SJSA1 (cell line): ENCODE measurements at regions not wholly inside any gene's neighbourhood (a gene's known extent, or its start where the extent isn't known, plus 50 kb on each side); places are given as distances from the start of the nearest gene placed in this dataset.
A peak's percentile ranks its signal among the peaks of the same experiment; 100 is the strongest.
"Not testable (repeated sequence)": the region's sequence is repeated elsewhere in the genome, so short reads cannot be mapped to it uniquely, and the experiment has no call there.

Experiments used
- DNase-seq, 2 experiments: peaks; one replicate each; pipeline ENCODE4 v3.0.0-alpha.2; 2015 to 2020; ENCODE audit warnings: low spot score in 2 of 2, low read depth in 1 of 2
- H3K27ac ChIP-seq: fragments of 250-450 bp; sonication (Bioruptor Pico); 2 replicates; pipeline ENCODE4 v1.5.1; 2020; ENCODE audit warnings: mild to moderate bottlenecking, moderate library complexity
- H3K27me3 ChIP-seq: fragments of 250-450 bp; sonication (Bioruptor Pico); replicated peaks from 2 replicates; pipeline ENCODE4 v1.5.1; 2020; ENCODE audit warnings: mild to moderate bottlenecking, moderate library complexity
- H3K36me3 ChIP-seq: fragments of 250-450 bp; sonication (Bioruptor Pico); 2 replicates; pipeline ENCODE4 v1.5.1; 2020; ENCODE audit warnings: mild to moderate bottlenecking
- H3K4me1 ChIP-seq: fragments of 250-450 bp; sonication (Bioruptor Pico); replicated peaks from 2 replicates; pipeline ENCODE4 v1.6.1; 2021; ENCODE audit warnings: mild to moderate bottlenecking
- H3K4me3 ChIP-seq: fragments of 250-450 bp; sonication (Bioruptor Pico); 2 replicates; pipeline ENCODE4 v1.5.1; 2020; ENCODE audit warnings: mild to moderate bottlenecking
- H3K9me3 ChIP-seq: fragments of 250-450 bp; sonication (Bioruptor Pico); replicated peaks from 2 replicates; pipeline ENCODE4 v1.5.1; 2020; ENCODE audit warnings: mild to moderate bottlenecking

DNA sequence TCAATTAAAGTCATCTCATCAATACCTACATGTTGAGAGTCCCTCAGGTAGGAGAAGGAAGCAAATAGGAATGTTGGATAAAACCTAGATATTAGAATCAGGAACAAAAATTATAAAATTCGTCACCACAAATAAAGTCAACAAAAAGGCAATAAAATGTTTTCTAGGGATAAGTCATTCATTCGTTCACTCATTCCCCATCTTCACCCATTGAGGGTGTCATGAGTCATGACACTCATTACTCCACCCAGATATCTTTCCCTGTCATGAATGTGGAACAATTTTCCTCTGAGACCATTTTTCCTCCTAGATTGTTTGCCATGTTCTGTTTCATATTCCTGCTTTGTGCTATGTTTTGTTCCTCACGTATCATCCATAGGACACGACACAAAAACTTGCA is 50.9 kb upstream of the OLIG3 start:
- Histone ChIP-seq H3K27me3 (no peaks in the 10 kb centered on the region; the same call in 1 of the 2 replicates), H3K9me3 (no peaks in the 10 kb centered on the region), H3K36me3 (no peaks in the 10 kb centered on the region), H3K4me1 (no peaks in the 10 kb centered on the region), H3K27ac (no peak overlapping the region), H3K4me3 (no peak overlapping the region)
- no peak for DNase-seq

DNA sequence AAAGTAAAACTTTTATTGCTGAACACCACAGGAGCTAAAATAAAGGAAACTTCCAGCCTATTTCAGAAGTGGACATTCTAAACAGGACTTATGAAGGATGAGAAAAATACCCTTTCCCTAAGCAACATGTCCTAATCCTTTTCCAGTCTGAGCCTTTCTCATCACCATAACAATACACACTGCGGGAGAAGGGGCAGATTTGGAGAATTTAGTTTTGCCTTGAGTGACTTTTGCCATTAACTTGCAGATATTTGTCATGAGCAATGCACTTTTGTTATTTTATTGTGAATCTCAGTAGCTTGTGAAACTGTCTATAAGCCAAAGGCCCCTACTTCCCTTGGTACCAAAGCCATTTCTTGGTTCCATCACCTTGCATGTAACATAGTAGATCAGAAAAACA is 53.0 kb upstream of the OLIG3 start:
- Histone ChIP-seq H3K4me3 (no peak overlapping the region), H3K36me3 (no peaks in the 10 kb centered on the region)
- no peak for DNase-seq

DNA sequence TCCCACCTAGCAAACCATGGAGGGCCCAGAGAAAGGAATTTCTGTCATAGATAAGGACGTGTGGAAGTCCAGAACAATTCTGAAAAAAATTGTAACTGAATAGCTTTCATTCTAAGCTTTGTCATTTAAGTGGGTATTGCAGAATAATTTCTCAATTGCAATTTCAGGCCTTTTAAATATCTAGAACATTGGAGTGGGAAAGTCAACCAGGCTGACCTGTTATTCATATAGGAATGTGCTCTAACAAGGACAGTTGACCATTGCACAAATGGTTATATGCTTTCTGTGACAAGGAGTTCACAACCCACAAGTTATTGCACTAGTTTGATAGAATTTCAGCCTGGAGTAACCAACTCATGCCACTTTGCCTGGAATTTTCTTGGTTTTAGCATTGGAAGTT is 53.4 kb upstream of the OLIG3 start:
- Histone ChIP-seq H3K9me3 (no peaks in the 10 kb centered on the region), H3K27me3 (no peaks in the 10 kb centered on the region; the same call in 1 of the 2 replicates), H3K4me1 (no peaks in the 10 kb centered on the region), H3K27ac (no peak overlapping the region), H3K4me3 (no peak overlapping the region), H3K36me3 (no peaks in the 10 kb centered on the region)
- DNase-seq = no peak

More for the DNA sequence above, 53.0 kb upstream of the OLIG3 start:
- no peaks in the 10 kb centered on the region; the same call in 1 of the 2 replicates for H3K27me3 ChIP-seq
- no peak overlapping the region for H3K27ac ChIP-seq
- H3K9me3 ChIP-seq = no peaks in the 10 kb centered on the region
- H3K4me1 ChIP-seq = no peaks in the 10 kb centered on the region

DNA sequence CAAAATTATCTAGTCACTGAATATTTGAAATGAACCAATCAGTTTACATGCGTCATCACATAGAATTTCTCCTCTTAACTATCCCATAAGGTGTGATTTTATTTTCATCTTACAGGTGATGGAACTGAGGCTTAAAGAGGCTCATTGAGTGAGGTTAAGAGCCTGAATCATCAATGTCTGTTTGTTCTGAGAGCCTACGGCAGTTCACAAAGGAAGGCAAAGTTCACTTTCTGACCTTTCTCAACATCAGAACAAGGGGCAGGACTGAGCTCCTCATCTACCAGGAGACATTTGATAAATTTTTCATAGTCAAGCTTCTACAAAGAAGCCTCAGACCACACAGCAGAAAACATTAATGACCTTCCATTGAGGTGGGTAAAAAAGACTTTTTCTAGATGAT is 54.9 kb upstream of the OLIG3 start:
- no peak overlapping the region for H3K27ac ChIP-seq

DNA sequence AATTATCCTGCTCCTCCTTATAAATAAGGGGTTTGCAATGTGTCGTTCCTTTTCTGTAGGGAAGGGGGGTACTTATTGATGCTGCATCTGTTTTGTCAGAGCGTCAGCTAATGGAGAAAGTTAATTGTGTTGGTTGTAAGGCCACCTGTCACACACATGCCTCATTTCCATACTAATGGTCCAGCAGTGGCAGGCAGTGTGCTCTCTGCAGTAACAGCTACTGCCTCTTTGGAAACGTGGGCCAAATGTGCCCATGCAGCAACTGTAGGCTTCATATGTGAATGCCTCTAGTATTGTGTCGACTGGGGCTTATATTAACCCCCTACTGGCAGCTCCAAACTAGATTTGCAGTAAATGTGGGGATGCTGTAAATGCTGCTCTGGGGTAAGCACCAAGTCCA is 56.3 kb upstream of the OLIG3 start:
- Histone ChIP-seq H3K4me3 (no peak overlapping the region), H3K9me3 (no peaks in the 10 kb centered on the region), H3K27ac (no peak overlapping the region), H3K4me1 (no peaks in the 10 kb centered on the region), H3K36me3 (no peaks in the 10 kb centered on the region), H3K27me3 (no peaks in the 10 kb centered on the region; the same call in 1 of the 2 replicates)
- DNase-seq = no peak

More for the DNA sequence above, 54.9 kb upstream of the OLIG3 start:
- Histone ChIP-seq H3K4me1 (no peaks in the 10 kb centered on the region), H3K9me3 (no peaks in the 10 kb centered on the region), H3K36me3 (no peaks in the 10 kb centered on the region), H3K27me3 (no peaks in the 10 kb centered on the region; the same call in 1 of the 2 replicates), H3K4me3 (no peak overlapping the region)
- DNase-seq = no peak

DNA sequence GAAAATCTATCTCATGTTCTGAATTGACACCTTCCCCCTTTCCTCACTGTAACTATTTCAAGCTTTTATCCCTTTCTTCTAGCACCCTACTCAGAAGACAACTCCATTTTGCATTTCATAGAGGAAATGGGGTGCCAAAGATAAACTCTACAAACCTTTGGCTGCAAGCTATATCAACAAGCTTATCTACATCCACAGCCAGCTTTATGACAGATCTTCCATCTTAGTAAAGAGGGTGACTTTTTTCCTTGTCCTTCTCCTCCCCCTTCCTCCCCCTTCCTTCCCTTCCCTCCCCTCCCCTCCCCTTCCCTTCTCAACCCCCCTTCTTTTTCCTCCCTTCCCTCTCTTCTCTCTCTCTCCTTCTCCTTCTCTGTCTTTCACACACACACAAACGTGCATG is 58.0 kb upstream of the OLIG3 start:
- H3K36me3 ChIP-seq = no peaks in the 10 kb centered on the region
- H3K9me3 ChIP-seq = no peaks in the 10 kb centered on the region
- no peak overlapping the region for H3K4me3 ChIP-seq
- no peak overlapping the region for H3K27ac ChIP-seq
- H3K4me1 ChIP-seq = no peaks in the 10 kb centered on the region
- no peak for DNase-seq
- H3K27me3 ChIP-seq = no peaks in the 10 kb centered on the region; the same call in 1 of the 2 replicates

DNA sequence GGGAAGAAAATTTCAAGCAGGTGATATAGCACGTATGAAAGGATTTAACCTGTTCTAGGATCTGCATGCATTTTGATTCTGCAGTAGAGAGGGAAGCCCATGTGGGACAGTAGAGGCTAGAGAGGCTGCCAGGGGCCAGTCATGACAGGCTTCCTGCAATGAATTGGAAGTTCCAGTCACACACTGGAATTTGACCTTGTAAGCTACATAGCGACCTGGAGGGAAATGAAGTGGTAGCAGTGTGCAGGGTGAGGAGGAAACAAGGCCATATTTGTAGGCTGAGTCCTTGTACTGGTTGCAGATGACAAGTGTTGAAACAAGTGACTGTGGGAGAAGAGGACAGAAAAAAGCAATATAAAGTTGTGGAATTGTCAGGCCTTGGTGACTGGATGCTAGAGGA is 58.6 kb upstream of the OLIG3 start:
- Histone ChIP-seq H3K27ac (no peak overlapping the region), H3K36me3 (no peaks in the 10 kb centered on the region), H3K4me1 (no peaks in the 10 kb centered on the region), H3K4me3 (no peak overlapping the region), H3K27me3 (no peaks in the 10 kb centered on the region; the same call in 1 of the 2 replicates), H3K9me3 (no peaks in the 10 kb centered on the region)
- DNase-seq = no peak

DNA sequence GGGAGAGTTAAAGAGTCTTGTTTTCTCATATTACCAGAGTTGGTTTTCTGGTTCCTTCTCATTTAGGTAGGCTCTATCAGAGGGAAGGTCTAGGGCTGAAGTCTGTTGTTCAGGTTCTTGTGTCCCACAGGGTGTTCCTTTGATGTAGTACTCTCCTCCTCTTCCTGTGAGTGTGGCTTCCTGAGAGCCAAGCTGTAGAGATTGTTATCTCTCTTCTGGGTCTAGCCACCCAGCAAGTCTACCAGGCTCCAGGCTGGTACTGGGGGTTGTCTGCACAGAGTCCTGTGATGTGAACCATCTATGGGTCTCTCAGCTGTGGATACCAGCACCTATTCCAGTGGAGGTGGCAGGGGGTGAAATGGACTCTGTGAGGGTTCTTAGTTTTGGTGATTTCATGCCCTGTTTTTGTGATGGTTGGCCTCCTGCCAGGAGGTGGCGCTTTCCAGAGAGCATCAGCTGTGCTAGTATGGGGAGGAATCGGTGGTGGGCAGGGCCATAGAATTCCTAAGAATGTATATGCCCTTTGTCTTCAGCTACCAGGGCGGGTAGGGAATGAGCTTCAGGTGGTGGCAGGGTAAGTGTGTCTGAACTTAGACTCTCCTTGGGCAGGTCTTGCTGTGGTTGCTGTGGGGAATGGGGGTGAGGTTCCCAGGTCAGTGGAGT is 65.5 kb upstream of the OLIG3 start:
- H3K27ac ChIP-seq, H3K4me1 ChIP-seq, H3K4me3 ChIP-seq, DNase-seq, H3K27me3 ChIP-seq, H3K9me3 ChIP-seq, H3K36me3 ChIP-seq: not testable (repeated sequence)

DNA sequence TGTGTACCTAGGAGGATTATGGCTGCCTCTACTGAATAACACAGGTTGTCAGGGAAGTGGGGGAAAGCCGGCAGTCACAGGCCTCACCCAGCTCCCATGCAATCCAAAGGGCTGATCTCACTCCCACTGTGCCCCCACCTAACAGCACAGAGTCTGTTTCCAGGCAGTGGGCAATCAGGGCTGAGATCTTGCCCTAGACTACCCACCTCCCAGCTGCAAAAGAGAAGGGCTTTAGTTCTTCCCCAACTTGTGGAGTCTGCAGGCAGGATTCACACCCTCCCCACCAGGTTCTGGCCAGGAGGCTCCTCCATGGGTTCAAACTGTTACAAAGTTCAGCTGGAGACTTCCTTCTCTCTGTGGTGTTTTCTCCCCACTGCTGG is 66.0 kb upstream of the OLIG3 start:
- no peak for DNase-seq
- Histone ChIP-seq H3K9me3 (no peaks in the 10 kb centered on the region), H3K4me1 (no peaks in the 10 kb centered on the region), H3K36me3 (no peaks in the 10 kb centered on the region), H3K27me3 (no peaks in the 10 kb centered on the region), H3K27ac (no peak overlapping the region), H3K4me3 (no peak overlapping the region)

DNA sequence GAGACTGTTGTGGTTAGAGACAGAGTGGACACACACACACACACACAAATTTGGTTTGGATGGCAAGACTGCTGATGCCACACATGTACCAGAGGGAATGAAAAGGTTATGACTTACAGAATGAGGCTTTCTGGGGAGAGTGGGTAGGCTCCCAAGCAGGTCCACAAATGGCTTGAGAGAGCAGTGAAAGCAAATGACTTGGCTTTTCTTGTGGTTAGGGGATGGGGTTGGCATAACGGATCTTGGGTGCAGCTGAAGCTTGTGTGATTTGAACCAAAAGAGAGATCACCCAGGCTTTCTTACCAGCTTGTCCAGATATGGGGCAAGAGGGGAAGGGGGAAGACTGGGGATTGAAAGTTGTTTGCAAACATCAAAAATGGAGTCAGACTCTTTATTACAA is 73.9 kb upstream of the OLIG3 start:
- Histone ChIP-seq H3K36me3 (no peaks in the 10 kb centered on the region), H3K4me3 (no peak overlapping the region), H3K27ac (no peak overlapping the region), H3K27me3 (no peaks in the 10 kb centered on the region), H3K4me1 (no peaks in the 10 kb centered on the region), H3K9me3 (no peaks in the 10 kb centered on the region)
- no peak for DNase-seq

DNA sequence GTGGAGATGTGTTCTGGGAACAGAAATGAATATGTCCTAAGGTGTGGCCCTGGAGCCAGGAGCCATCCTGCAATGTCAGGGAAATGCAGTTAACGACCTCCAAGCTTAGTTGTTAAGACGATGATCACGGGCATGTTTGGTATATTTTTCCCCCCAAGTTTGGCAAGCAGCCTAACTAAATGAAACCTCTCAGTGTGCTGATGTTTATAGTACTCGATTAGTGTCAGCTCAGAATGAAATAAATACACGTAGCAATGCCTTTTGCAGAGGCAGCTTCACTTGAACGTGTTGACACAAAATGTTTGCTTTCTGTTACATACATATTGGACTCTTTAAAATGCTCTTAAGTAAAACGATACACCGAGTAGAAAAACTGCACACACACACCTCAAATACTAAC is 76.2 kb upstream of the OLIG3 start:
- DNase-seq = no peak
- H3K27me3 ChIP-seq = no peaks in the 10 kb centered on the region
- H3K27ac ChIP-seq = no peak overlapping the region
- H3K4me1 ChIP-seq = no peaks in the 10 kb centered on the region
- H3K9me3 ChIP-seq = no peaks in the 10 kb centered on the region
- no peak overlapping the region for H3K4me3 ChIP-seq
- H3K36me3 ChIP-seq = no peaks in the 10 kb centered on the region

DNA sequence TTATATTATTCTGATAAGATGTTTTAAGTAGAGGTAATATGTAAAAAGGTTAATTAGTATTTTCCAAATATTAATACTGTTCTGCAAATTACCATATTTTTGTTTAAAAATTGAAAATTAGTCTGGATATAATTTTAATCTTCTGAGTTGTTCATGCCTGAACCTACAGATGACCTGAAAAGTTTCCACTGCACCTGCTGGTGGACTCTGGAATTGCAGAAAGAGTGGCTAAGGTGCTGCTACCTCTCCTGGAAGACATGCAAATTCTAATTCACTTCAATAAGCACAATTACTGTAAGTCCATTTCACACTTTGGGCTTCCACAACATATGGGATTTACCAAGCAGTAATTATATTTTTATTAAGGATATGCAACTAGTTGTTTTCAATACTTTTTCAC is 77.7 kb upstream of the OLIG3 start:
- H3K4me1 ChIP-seq = no peaks in the 10 kb centered on the region

DNA sequence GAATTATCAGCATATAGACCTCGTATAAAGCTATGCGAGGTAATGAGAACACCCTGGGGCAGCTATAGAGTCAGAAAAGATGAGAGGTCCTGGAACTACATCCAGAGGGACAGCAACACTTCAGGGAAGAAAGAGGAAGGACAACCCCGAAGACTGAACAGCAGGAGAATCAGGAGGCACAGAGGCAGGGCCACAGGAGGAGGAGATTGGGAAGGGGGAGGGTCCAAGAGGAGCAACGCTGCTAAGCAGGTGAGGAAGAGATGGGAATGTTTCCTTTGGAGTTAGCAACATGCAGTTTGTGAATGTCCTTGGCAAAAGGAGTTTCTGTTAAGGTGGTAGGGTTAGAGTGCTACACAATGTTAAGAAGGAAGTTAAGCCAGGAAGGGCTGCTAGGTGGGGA is 79.5 kb upstream of the OLIG3 start:
- Histone ChIP-seq H3K4me3 (no peak overlapping the region), H3K27me3 (no peaks in the 10 kb centered on the region)

More for the DNA sequence above, 77.7 kb upstream of the OLIG3 start:
- peak in 1 of 2 experiments; percentile 8 for DNase-seq
- Histone ChIP-seq H3K4me3 (no peak overlapping the region), H3K27ac (no peak overlapping the region), H3K27me3 (no peaks in the 10 kb centered on the region), H3K36me3 (no peaks in the 10 kb centered on the region), H3K9me3 (no peaks in the 10 kb centered on the region)

DNA sequence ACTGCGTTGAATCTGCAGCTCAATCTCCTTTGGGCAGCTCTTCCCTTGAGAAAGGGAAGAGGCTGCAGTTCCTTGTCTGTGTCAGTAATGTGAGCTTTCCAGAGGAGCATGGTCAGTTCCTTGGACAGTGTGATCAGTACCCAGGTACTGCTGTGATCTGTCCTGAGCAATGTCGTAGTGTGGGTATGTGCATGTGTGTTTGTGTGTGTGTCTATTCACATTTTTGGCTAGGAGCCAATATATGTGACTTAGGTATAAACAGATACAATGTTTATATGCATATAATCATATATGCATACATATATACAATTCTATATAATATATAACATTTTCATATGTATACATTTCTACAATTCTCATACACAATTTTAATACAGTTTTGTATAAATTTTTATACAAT is 85.4 kb upstream of the OLIG3 start:
- H3K4me1 ChIP-seq = no peaks in the 10 kb centered on the region
- no peak overlapping the region for H3K4me3 ChIP-seq
- no peaks in the 10 kb centered on the region for H3K36me3 ChIP-seq
- H3K27me3 ChIP-seq = no peaks in the 10 kb centered on the region
- no peak overlapping the region for H3K27ac ChIP-seq
- H3K9me3 ChIP-seq = no peaks in the 10 kb centered on the region
- DNase-seq = no peak

More for the DNA sequence above, 79.5 kb upstream of the OLIG3 start:
- Histone ChIP-seq H3K4me1 (no peaks in the 10 kb centered on the region), H3K27ac (no peak overlapping the region), H3K36me3 (no peaks in the 10 kb centered on the region), H3K9me3 (no peaks in the 10 kb centered on the region)
- no peak for DNase-seq
